ENCODE measurements at regions not wholly inside any gene's neighbourhood (a gene's known extent, or its start where the extent isn't known, plus 50 kb on each side); places are given as distances from the start of the nearest gene placed in this dataset.
"Not testable (repeated sequence)": the region's sequence is repeated elsewhere in the genome, so short reads cannot be mapped to it uniquely, and the experiment has no call there.

GRCh38 chr9:63450836-63451235 lies 1834.2 kb downstream of the FOXD4L5 start:
- DNase-seq (ENCODE audit: low read depth, low spot score); H3K27ac ChIP-seq: not testable (repeated sequence)

- DNase-seq (ENCODE audit: low read depth, low spot score); H3K27ac ChIP-seq: not testable (repeated sequence)
These were observed 1859.9 kb downstream of the FOXD4L5 start for GRCh38 chr9:63425123-63425522.

GRCh38 chr9:63390897-63391296 lies 1894.1 kb downstream of the FOXD4L5 start:
- not testable (repeated sequence) for H3K27ac ChIP-seq; DNase-seq (ENCODE audit: low read depth, low spot score)

- DNase-seq (ENCODE audit: low read depth, low spot score); H3K27ac ChIP-seq: not testable (repeated sequence)
These were observed 1899.5 kb downstream of the FOXD4L5 start for GRCh38 chr9:63385479-63385878.

- H3K27ac ChIP-seq; DNase-seq (ENCODE audit: low read depth, low spot score): not testable (repeated sequence)
These were observed 1905.1 kb downstream of the FOXD4L5 start for GRCh38 chr9:63379864-63380263.

GRCh38 chr9:63354219-63354618 lies 1930.8 kb downstream of the FOXD4L5 start:
- not testable (repeated sequence) for H3K27ac ChIP-seq; DNase-seq (ENCODE audit: low read depth, low spot score)

GRCh38 chr9:63347347-63347746 lies 1937.7 kb downstream of the FOXD4L5 start:
- peak overlapping the region; percentile 85 for H3K27ac ChIP-seq
- DNase-seq (ENCODE audit: low read depth, low spot score), result not testable (repeated sequence)

GRCh38 chr9:63346310-63347048 lies 1938.5 kb downstream of the FOXD4L5 start:
- DNase-seq (ENCODE audit: low read depth, low spot score), result peak; percentile 90
- H3K27ac ChIP-seq, result peak overlapping the region; percentile 85

- not testable (repeated sequence) for H3K27ac ChIP-seq; DNase-seq (ENCODE audit: low read depth, low spot score)
These were observed 1940.6 kb downstream of the FOXD4L5 start for GRCh38 chr9:63344408-63344807.

GRCh38 chr9:63342528-63342927 lies 1942.5 kb downstream of the FOXD4L5 start:
- H3K27ac ChIP-seq, result peak overlapping the region; percentile 50
- not testable (repeated sequence) for DNase-seq (ENCODE audit: low read depth, low spot score)

- H3K27ac ChIP-seq, result peak overlapping the region; percentile 89
- peak; percentile 92 for DNase-seq (ENCODE audit: low read depth, low spot score)
These were observed 1947.0 kb downstream of the FOXD4L5 start for GRCh38 chr9:63337899-63338604.

GRCh38 chr9:63335286-63335685 lies 1949.7 kb downstream of the FOXD4L5 start:
- not testable (repeated sequence) for H3K27ac ChIP-seq; DNase-seq (ENCODE audit: low read depth, low spot score)

GRCh38 chr9:63334187-63334586 lies 1950.8 kb downstream of the FOXD4L5 start:
- not testable (repeated sequence) for H3K27ac ChIP-seq; DNase-seq (ENCODE audit: low read depth, low spot score)

GRCh38 chr9:63333083-63333482 lies 1951.9 kb downstream of the FOXD4L5 start:
- DNase-seq (ENCODE audit: low read depth, low spot score); H3K27ac ChIP-seq: not testable (repeated sequence)

GRCh38 chr9:63328313-63328712 lies 1956.7 kb downstream of the FOXD4L5 start:
- H3K27ac ChIP-seq; DNase-seq (ENCODE audit: low read depth, low spot score): not testable (repeated sequence)

- not testable (repeated sequence) for H3K27ac ChIP-seq; DNase-seq (ENCODE audit: low read depth, low spot score)
These were observed 1957.8 kb downstream of the FOXD4L5 start for GRCh38 chr9:63327211-63327610.

- DNase-seq (ENCODE audit: low read depth, low spot score), result not testable (repeated sequence)
These were observed 1958.3 kb downstream of the FOXD4L5 start for GRCh38 chr9:63326665-63327064.

GRCh38 chr9:63325696-63326095 lies 1959.3 kb downstream of the FOXD4L5 start:
- not testable (repeated sequence) for DNase-seq (ENCODE audit: low read depth, low spot score); H3K27ac ChIP-seq

More at GRCh38 chr9:63326665-63327064, 1958.3 kb downstream of the FOXD4L5 start:
- H3K27ac ChIP-seq, result not testable (repeated sequence)

GRCh38 chr9:63318093-63318492 lies 1966.9 kb downstream of the FOXD4L5 start:
- not testable (repeated sequence) for DNase-seq (ENCODE audit: low read depth, low spot score); H3K27ac ChIP-seq

- DNase-seq (ENCODE audit: low read depth, low spot score); H3K27ac ChIP-seq: not testable (repeated sequence)
These were observed 1969.6 kb downstream of the FOXD4L5 start for GRCh38 chr9:63315387-63315786.

- not testable (repeated sequence) for DNase-seq (ENCODE audit: low read depth, low spot score); H3K27ac ChIP-seq
These were observed 1988.2 kb downstream of the FOXD4L5 start for GRCh38 chr9:63296848-63297247.
